SK-N-SH (cell line): ENCODE measurements at regions not wholly inside any gene's neighbourhood (a gene's known extent, or its start where the extent isn't known, plus 50 kb on each side); places are given as distances from the start of the nearest gene placed in this dataset.

ENCODE experiments used
- CTCF ChIP-seq: fragments of 200-600 bp; sonication (generic); IDR thresholded peaks from 2 replicates; pipeline ENCODE4 v1.6.1; 2017; ENCODE audit warnings: antibody characterized with exemption, mild to moderate bottlenecking, moderate library complexity
- MEF2A ChIP-seq: IDR thresholded peaks from 2 replicates; pipeline ENCODE4 v1.4.0; 2012; ENCODE audit warnings: low read depth, borderline replicate concordance
- MXI1 ChIP-seq: IDR thresholded peaks from 2 replicates; pipeline ENCODE4 v1.6.1; 2012; ENCODE audit warnings: mild to moderate bottlenecking, low read depth, low read length, improper control_type of control experiment
- SIN3A ChIP-seq: IDR thresholded peaks from 2 replicates; pipeline ENCODE4 v1.6.1; 2012; ENCODE audit warnings: low read depth, mild to moderate bottlenecking, low read length, moderate library complexity, borderline replicate concordance

- no peak for TF ChIP-seq CTCF
- TF ChIP-seq MXI1, result no peak
- no peak for TF ChIP-seq MEF2A
- TF ChIP-seq SIN3A, result no peak
These were observed 175.3 kb upstream of the BRINP1 start for GRCh38 chr9:119544492-119544891.
